ENCODE measurements at regions not wholly inside any gene's neighbourhood (a gene's known extent, or its start where the extent isn't known, plus 50 kb on each side); places are given as distances from the start of the nearest gene placed in this dataset.

DNA sequence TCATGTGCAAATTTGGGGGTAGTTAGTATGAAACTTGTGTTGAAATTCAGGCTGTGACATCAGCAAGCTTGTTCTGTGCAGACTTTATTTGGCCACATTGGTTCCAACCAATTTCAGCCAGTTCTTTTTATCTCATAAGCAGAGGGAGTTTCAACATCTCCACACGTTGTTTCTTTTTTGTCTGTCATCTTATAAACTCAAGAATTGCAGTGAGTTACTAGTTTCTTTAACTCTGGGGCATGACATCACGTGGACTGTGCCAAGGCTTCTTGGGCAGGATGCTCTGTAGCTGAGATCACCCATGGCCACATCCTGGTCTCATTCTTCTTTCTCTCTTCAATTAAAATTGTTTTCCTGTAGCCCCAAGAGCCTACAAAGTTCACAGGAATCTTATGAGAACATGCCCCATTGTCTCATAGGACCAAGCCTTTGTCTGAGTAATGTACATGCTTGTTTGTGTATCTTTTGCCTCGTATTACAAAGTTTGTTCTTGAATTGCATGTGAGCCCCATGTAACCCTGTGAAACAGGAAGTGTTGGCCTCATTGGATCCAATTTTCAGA, 982.0 kb upstream of the TMEM132C start:
- no peak overlapping the region for H3K27ac ChIP-seq (ENCODE audit: low read depth in 2 of 2, low read length in 2 of 2)
- H3K9ac ChIP-seq (ENCODE audit: low read depth in 1 of 2, low read length in 2 of 2) = no peak overlapping the region

GRCh38 chr12:127286281-127286680, 980.7 kb upstream of the TMEM132C start:
- Histone ChIP-seq H3K4me3 (ENCODE audit: low read length in 2 of 2) (no peak overlapping the region), H3K27me3 (ENCODE audit: control insufficient read depth in 2 of 2, insufficient read depth in 2 of 2, low read length in 2 of 2) (no peaks in the 10 kb centered on the region), H3K36me3 (ENCODE audit: control insufficient read depth in 2 of 2, insufficient read depth in 2 of 2, low read length in 2 of 2) (no peaks in the 10 kb centered on the region), H3K9ac (ENCODE audit: low read depth in 1 of 2, low read length in 2 of 2) (no peak overlapping the region), H3K9me3 (ENCODE audit: control insufficient read depth in 2 of 2, low read length in 2 of 2) (no peaks in the 10 kb centered on the region), H3K27ac (ENCODE audit: low read depth in 2 of 2, low read length in 2 of 2) (no peak overlapping the region), H3K4me1 (ENCODE audit: control insufficient read depth in 2 of 2, insufficient read depth in 2 of 2, low read length in 2 of 2) (no peaks in the 10 kb centered on the region)

More for the DNA sequence above, 982.0 kb upstream of the TMEM132C start:
- Histone ChIP-seq H3K4me3 (ENCODE audit: low read length in 2 of 2) (no peak overlapping the region), H3K9me3 (ENCODE audit: control insufficient read depth in 2 of 2, low read length in 2 of 2) (no peaks in the 10 kb centered on the region), H3K27me3 (ENCODE audit: control insufficient read depth in 2 of 2, insufficient read depth in 2 of 2, low read length in 2 of 2) (no peaks in the 10 kb centered on the region), H3K36me3 (ENCODE audit: control insufficient read depth in 2 of 2, insufficient read depth in 2 of 2, low read length in 2 of 2) (no peaks in the 10 kb centered on the region), H3K4me1 (ENCODE audit: control insufficient read depth in 2 of 2, insufficient read depth in 2 of 2, low read length in 2 of 2) (no peaks in the 10 kb centered on the region)

DNA sequence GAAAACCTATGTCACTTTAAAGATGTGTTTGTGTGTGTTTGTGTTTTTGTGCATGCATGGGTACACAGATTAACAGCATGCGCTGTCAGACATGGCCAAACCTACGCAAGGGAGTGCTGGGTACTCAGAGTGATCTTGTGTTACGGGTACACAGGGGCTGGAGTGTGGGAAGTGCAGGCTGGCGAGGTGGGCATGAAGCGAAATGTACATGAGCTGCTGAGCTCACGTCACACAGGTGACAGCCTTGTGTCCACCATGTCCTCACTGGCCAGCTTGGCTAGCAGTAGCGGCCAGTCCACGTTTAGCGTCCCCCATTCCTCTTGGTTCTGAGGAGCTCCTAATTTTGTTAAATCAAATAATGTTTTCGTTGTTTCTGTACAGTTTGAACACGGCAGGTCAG, 979.7 kb upstream of the TMEM132C start:
- no peaks in the 10 kb centered on the region for H3K9me3 ChIP-seq (ENCODE audit: control insufficient read depth in 2 of 2, low read length in 2 of 2)
- no peak overlapping the region for H3K4me3 ChIP-seq (ENCODE audit: low read length in 2 of 2)
- H3K9ac ChIP-seq (ENCODE audit: low read depth in 1 of 2, low read length in 2 of 2) = no peak overlapping the region

DNA sequence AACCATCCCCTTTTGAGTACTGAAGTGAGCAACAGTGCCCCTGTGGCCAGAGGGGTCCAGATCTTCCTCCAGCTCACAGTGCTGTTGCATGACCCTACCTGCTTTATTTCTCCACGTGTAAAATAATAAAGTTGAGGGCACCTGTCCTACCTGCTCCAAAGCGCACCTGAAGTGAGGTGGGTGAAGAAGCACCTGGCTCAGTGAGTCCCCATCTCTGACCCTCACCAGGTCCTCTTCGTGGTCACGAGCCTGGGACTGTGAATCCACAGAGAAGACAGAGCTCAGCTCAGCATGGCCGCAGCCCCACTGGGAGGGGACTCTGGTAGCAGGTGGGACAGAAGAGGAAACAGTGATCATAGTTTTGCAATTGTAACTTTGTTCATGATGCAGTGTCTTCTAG, 976.7 kb upstream of the TMEM132C start:
- Histone ChIP-seq H3K9me3 (ENCODE audit: control insufficient read depth in 2 of 2, low read length in 2 of 2) (no peaks in the 10 kb centered on the region), H3K9ac (ENCODE audit: low read depth in 1 of 2, low read length in 2 of 2) (no peak overlapping the region), H3K4me3 (ENCODE audit: low read length in 2 of 2) (no peak overlapping the region), H3K36me3 (ENCODE audit: control insufficient read depth in 2 of 2, insufficient read depth in 2 of 2, low read length in 2 of 2) (no peaks in the 10 kb centered on the region), H3K27me3 (ENCODE audit: control insufficient read depth in 2 of 2, insufficient read depth in 2 of 2, low read length in 2 of 2) (no peaks in the 10 kb centered on the region), H3K4me1 (ENCODE audit: control insufficient read depth in 2 of 2, insufficient read depth in 2 of 2, low read length in 2 of 2) (no peaks in the 10 kb centered on the region), H3K27ac (ENCODE audit: low read depth in 2 of 2, low read length in 2 of 2) (no peak overlapping the region)

More for the DNA sequence above, 979.7 kb upstream of the TMEM132C start:
- no peaks in the 10 kb centered on the region for H3K36me3 ChIP-seq (ENCODE audit: control insufficient read depth in 2 of 2, insufficient read depth in 2 of 2, low read length in 2 of 2)
- H3K4me1 ChIP-seq (ENCODE audit: control insufficient read depth in 2 of 2, insufficient read depth in 2 of 2, low read length in 2 of 2) = no peaks in the 10 kb centered on the region
- H3K27me3 ChIP-seq (ENCODE audit: control insufficient read depth in 2 of 2, insufficient read depth in 2 of 2, low read length in 2 of 2) = no peaks in the 10 kb centered on the region
- H3K27ac ChIP-seq (ENCODE audit: low read depth in 2 of 2, low read length in 2 of 2) = no peak overlapping the region

GRCh38 chr12:127292736-127293135, 974.2 kb upstream of the TMEM132C start:
- H3K27ac ChIP-seq (ENCODE audit: low read depth in 2 of 2, low read length in 2 of 2) = no peak overlapping the region

DNA sequence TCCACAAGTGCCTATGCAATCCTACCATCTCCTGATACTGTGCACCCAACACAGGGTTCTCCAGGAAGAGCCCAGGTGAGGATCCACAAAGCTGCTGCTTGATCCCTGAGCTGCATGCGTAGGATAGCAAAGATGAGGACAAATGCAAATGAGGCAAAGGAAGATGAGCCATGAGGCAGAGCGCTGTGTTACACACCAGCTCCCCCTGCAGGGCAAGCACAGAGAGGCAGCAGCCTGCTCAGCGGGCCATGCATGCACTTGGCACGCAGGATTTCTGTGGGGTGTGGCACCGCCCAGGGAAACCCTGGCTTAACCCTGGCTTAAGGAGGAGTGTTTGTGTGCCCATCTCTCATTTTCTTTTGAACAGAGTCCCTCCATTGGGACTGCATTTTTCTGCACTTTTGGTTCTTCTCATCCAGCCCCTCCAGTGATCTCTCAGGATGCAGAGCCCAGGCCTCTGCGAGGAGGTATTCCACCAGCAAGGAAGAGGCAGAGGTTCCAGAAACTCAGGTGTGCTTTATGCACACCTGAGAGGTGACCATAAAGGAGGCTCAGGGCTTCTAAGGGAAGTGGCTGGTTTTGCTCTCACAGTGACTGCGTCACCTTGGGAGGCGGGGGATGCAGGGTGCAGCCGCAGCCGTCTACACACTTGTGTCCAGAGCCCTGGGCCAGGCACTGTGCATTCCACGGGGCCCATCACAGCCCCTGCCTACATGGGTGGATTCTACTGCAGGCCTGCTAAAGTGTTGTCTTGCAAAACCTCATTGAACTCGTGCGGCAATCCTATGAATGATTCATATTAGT, 973.3 kb upstream of the TMEM132C start:
- Histone ChIP-seq H3K36me3 (ENCODE audit: control insufficient read depth in 2 of 2, insufficient read depth in 2 of 2, low read length in 2 of 2) (no peaks in the 10 kb centered on the region), H3K4me3 (ENCODE audit: low read length in 2 of 2) (no peak overlapping the region), H3K4me1 (ENCODE audit: control insufficient read depth in 2 of 2, insufficient read depth in 2 of 2, low read length in 2 of 2) (no peaks in the 10 kb centered on the region), H3K27ac (ENCODE audit: low read depth in 2 of 2, low read length in 2 of 2) (no peak overlapping the region), H3K9ac (ENCODE audit: low read depth in 1 of 2, low read length in 2 of 2) (no peak overlapping the region), H3K27me3 (ENCODE audit: control insufficient read depth in 2 of 2, insufficient read depth in 2 of 2, low read length in 2 of 2) (no peaks in the 10 kb centered on the region), H3K9me3 (ENCODE audit: control insufficient read depth in 2 of 2, low read length in 2 of 2) (no peaks in the 10 kb centered on the region)

More at GRCh38 chr12:127292736-127293135, 974.2 kb upstream of the TMEM132C start:
- Histone ChIP-seq H3K4me1 (ENCODE audit: control insufficient read depth in 2 of 2, insufficient read depth in 2 of 2, low read length in 2 of 2) (no peaks in the 10 kb centered on the region), H3K4me3 (ENCODE audit: low read length in 2 of 2) (no peak overlapping the region), H3K36me3 (ENCODE audit: control insufficient read depth in 2 of 2, insufficient read depth in 2 of 2, low read length in 2 of 2) (no peaks in the 10 kb centered on the region), H3K9ac (ENCODE audit: low read depth in 1 of 2, low read length in 2 of 2) (no peak overlapping the region), H3K9me3 (ENCODE audit: control insufficient read depth in 2 of 2, low read length in 2 of 2) (no peaks in the 10 kb centered on the region), H3K27me3 (ENCODE audit: control insufficient read depth in 2 of 2, insufficient read depth in 2 of 2, low read length in 2 of 2) (no peaks in the 10 kb centered on the region)

DNA sequence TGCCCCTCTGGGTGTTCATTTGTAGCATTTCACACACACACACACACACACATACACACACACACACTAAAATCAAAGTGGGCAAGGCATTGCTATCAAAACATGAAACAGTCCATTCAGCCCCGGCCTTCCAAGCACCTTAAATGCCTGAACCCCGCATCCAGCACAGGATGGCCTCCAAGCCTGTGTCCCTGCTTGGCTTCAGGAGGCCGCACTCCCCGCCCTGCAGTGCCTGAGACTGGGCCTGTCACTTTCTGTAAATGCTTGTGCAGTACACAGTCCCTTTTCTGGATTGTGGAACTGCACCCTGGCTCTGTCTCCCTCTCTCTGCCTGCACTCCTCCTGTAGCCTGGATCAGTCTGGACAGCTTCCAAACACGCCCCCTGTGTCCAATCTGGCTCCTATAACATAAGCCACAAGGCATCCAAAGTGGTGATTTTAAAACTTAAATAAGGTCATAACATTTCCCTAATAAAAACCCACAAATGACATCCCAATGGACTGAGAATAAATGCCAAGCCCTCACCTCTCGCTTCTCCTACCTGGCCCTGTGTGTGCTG, 972.2 kb upstream of the TMEM132C start:
- H3K4me3 ChIP-seq (ENCODE audit: low read length in 2 of 2) = no peak overlapping the region
- no peaks in the 10 kb centered on the region for H3K4me1 ChIP-seq (ENCODE audit: control insufficient read depth in 2 of 2, insufficient read depth in 2 of 2, low read length in 2 of 2)
- no peaks in the 10 kb centered on the region for H3K27me3 ChIP-seq (ENCODE audit: control insufficient read depth in 2 of 2, insufficient read depth in 2 of 2, low read length in 2 of 2)
- no peaks in the 10 kb centered on the region for H3K36me3 ChIP-seq (ENCODE audit: control insufficient read depth in 2 of 2, insufficient read depth in 2 of 2, low read length in 2 of 2)
- H3K9ac ChIP-seq (ENCODE audit: low read depth in 1 of 2, low read length in 2 of 2) = no peak overlapping the region
- no peaks in the 10 kb centered on the region for H3K9me3 ChIP-seq (ENCODE audit: control insufficient read depth in 2 of 2, low read length in 2 of 2)
- no peak overlapping the region for H3K27ac ChIP-seq (ENCODE audit: low read depth in 2 of 2, low read length in 2 of 2)

DNA sequence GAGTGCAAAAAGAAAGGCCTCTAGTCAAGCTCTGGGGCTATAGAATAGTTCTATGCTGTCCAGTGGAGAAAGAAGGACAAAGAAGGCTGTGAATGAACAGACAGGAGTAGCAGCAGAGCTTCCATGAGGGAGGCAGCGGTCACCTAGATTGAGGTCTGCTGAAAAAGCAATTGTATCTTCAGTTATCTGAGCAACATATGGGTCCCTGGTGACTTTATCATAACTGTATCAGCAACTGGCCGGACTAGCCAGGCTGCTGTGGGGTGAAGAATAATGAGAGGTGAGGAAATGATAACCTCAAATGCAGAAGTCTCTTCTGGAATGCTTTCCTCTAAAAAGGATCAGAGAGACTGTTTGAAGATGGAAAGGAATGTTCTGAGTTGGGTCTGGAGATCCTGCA, 971.3 kb upstream of the TMEM132C start:
- H3K4me3 ChIP-seq (ENCODE audit: low read length in 2 of 2) = no peak overlapping the region
- no peaks in the 10 kb centered on the region for H3K27me3 ChIP-seq (ENCODE audit: control insufficient read depth in 2 of 2, insufficient read depth in 2 of 2, low read length in 2 of 2)
- H3K4me1 ChIP-seq (ENCODE audit: control insufficient read depth in 2 of 2, insufficient read depth in 2 of 2, low read length in 2 of 2) = no peaks in the 10 kb centered on the region
- H3K36me3 ChIP-seq (ENCODE audit: control insufficient read depth in 2 of 2, insufficient read depth in 2 of 2, low read length in 2 of 2) = no peaks in the 10 kb centered on the region
- H3K27ac ChIP-seq (ENCODE audit: low read depth in 2 of 2, low read length in 2 of 2) = no peak overlapping the region
- no peaks in the 10 kb centered on the region for H3K9me3 ChIP-seq (ENCODE audit: control insufficient read depth in 2 of 2, low read length in 2 of 2)
- no peak overlapping the region for H3K9ac ChIP-seq (ENCODE audit: low read depth in 1 of 2, low read length in 2 of 2)

GRCh38 chr12:127296591-127296990, 970.4 kb upstream of the TMEM132C start:
- Histone ChIP-seq H3K27ac (ENCODE audit: low read depth in 2 of 2, low read length in 2 of 2) (no peak overlapping the region), H3K4me1 (ENCODE audit: control insufficient read depth in 2 of 2, insufficient read depth in 2 of 2, low read length in 2 of 2) (no peaks in the 10 kb centered on the region), H3K9me3 (ENCODE audit: control insufficient read depth in 2 of 2, low read length in 2 of 2) (no peaks in the 10 kb centered on the region), H3K9ac (ENCODE audit: low read depth in 1 of 2, low read length in 2 of 2) (no peak overlapping the region), H3K36me3 (ENCODE audit: control insufficient read depth in 2 of 2, insufficient read depth in 2 of 2, low read length in 2 of 2) (no peaks in the 10 kb centered on the region), H3K4me3 (ENCODE audit: low read length in 2 of 2) (no peak overlapping the region), H3K27me3 (ENCODE audit: control insufficient read depth in 2 of 2, insufficient read depth in 2 of 2, low read length in 2 of 2) (no peaks in the 10 kb centered on the region)

- Histone ChIP-seq H3K9me3 (ENCODE audit: control insufficient read depth in 2 of 2, low read length in 2 of 2) (no peaks in the 10 kb centered on the region), H3K27ac (ENCODE audit: low read depth in 2 of 2, low read length in 2 of 2) (no peak overlapping the region), H3K27me3 (ENCODE audit: control insufficient read depth in 2 of 2, insufficient read depth in 2 of 2, low read length in 2 of 2) (no peaks in the 10 kb centered on the region), H3K36me3 (ENCODE audit: control insufficient read depth in 2 of 2, insufficient read depth in 2 of 2, low read length in 2 of 2) (no peaks in the 10 kb centered on the region), H3K4me1 (ENCODE audit: control insufficient read depth in 2 of 2, insufficient read depth in 2 of 2, low read length in 2 of 2) (no peaks in the 10 kb centered on the region), H3K9ac (ENCODE audit: low read depth in 1 of 2, low read length in 2 of 2) (no peak overlapping the region), H3K4me3 (ENCODE audit: low read length in 2 of 2) (no peak overlapping the region)
These were observed 969.6 kb upstream of the TMEM132C start for GRCh38 chr12:127297327-127297726.
